ENCODE measurements at regions not wholly inside any gene's neighbourhood (a gene's known extent, or its start where the extent isn't known, plus 50 kb on each side); places are given as distances from the start of the nearest gene placed in this dataset.

DNA sequence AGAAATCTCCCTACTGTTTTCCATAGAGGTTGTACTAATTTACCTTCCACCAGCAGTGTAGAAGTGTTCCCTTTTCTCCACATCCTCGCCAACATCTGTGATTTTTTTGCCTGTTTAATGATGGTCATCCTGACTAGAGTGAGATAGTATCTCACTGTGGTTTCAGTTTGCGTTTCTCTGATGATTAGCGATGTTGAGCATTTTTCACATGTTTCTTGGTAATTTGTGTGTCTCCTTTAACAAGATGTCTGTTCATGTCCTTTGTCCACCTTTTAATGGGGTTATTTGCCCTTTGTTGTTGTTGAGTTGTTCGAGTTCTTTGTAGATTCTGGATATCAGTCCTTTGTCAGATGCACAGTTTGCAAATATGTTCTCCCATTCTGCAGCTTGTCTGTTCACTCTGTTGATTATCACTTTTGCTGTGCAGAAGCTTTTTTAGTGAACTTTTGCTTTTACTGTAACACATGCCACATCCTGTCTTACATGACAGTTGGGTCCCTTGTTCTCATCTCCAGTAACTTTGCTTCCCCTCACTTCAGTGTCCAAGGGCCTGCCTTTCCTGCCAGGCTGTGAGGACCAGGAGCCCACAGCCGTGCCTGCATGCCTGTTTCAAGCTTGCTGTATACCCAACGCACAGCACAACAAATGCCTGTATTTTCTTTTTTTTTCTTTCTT lies 64.9 kb downstream of the SPRING1 start:
- TF ChIP-seq CHD2 (IDR thresholded peaks at IDR 0.05; ENCODE audit: low read length, partially characterized antibody) (no peak), MAFK (IDR thresholded peaks at IDR 0.05; ENCODE audit: partially characterized antibody) (no peak), RAD21 (conservative IDR thresholded peaks at IDR 0.05 in 1 of 2, IDR thresholded peaks at IDR 0.05 in 1 of 2) (no peak), PHF8 (IDR thresholded peaks at IDR 0.05; ENCODE audit: borderline replicate concordance, low read depth) (no peak), ZFP36 (IDR thresholded peaks at IDR 0.05; ENCODE audit: borderline replicate concordance, partially characterized antibody) (no peak), FOSB (CRISPR knock-in tag; IDR thresholded peaks at IDR 0.05) (no peak), CBX2 (IDR thresholded peaks at IDR 0.05; ENCODE audit: borderline replicate concordance, low read depth) (no peak), TFCP2L1 (CRISPR knock-in tag; IDR thresholded peaks at IDR 0.05) (no peak), HEYL (CRISPR knock-in tag; IDR thresholded peaks at IDR 0.05) (no peak), SREBF2 (IDR thresholded peaks at IDR 0.05) (no peak), BHLHE40 (IDR thresholded peaks at IDR 0.05; ENCODE audit: low read depth, low read length) (no peak), ZSCAN20 (CRISPR knock-in tag; IDR thresholded peaks at IDR 0.05) (no peak)
- TF ChIP-seq, protein P1, sequence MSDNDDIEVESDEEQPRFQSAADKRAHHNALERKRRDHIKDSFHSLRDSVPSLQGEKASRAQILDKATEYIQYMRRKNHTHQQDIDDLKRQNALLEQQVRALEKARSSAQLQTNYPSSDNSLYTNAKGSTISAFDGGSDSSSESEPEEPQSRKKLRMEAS (IDR thresholded peaks at IDR 0.05), result no peak
- TF ChIP-seq, protein P2, sequence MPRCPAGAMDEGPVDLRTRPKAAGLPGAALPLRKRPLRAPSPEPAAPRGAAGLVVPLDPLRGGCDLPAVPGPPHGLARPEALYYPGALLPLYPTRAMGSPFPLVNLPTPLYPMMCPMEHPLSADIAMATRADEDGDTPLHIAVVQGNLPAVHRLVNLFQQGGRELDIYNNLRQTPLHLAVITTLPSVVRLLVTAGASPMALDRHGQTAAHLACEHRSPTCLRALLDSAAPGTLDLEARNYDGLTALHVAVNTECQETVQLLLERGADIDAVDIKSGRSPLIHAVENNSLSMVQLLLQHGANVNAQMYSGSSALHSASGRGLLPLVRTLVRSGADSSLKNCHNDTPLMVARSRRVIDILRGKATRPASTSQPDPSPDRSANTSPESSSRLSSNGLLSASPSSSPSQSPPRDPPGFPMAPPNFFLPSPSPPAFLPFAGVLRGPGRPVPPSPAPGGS (IDR thresholded peaks at IDR 0.05), result no peak
- WGBS (ENCODE audit: missing lambda C conversion rate), result 80% methylated on average over 6 of the region's 6 CpGs
- Histone ChIP-seq H3K4me1 (peaks cover 9% of the 10 kb centered on the region), H3K4me2 (no peak overlapping the region), H3K27ac (no peak overlapping the region), H3K4me3 (no peak overlapping the region), H3K9me3 (no peaks in the 10 kb centered on the region)
- ATAC-seq, result 0 out of 6 replicates have a peak, but pooled peaks of 1 of the 2 experiments have one; percentile 23
- CTCF ChIA-PET, result interaction anchor here (0.6 to 2.8 kb wide), 15 partner anchors 9 to 407 kb away, joined by 3 to 10 read pairs (median 3); no protein-coding TSS in a partner anchor
- POLR2A ChIA-PET, result no interaction called here
- no peak for DNase-seq (ENCODE audit: low read depth in 1 of 2, low spot score in 1 of 2)
- no peak for FAIRE-seq

DNA sequence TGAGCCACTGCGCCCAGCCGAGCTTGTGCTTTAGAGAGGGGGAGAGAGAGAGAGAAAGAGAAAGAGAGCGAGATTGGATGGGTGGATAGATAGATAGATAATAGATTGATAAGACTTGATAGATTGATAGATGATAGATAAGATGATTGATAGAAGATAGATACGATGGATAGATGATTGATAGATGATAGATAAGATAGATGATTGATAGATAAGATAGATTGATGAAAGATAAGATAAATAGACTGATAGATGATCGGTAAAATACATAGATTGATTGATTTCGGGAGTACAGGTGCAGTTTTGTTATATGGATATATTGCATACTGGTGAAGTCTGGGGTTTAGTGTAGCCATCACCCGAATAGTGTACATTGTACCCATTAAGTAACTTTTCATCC lies 65.9 kb downstream of the SPRING1 start:
- H3K9me3 ChIP-seq, result no peaks in the 10 kb centered on the region
- no peak overlapping the region for H3K4me3 ChIP-seq
- ATAC-seq (no peak), DNase-seq (ENCODE audit: low read depth in 1 of 2, low spot score in 1 of 2) (no peak), FAIRE-seq (no peak)
- 78% methylated on average over 7 of the region's 7 CpGs for WGBS (ENCODE audit: missing lambda C conversion rate)
- no peak for TF ChIP-seq POLR2AphosphoS2 (conservative IDR thresholded peaks at IDR 0.05; ENCODE audit: low read length)
- ChIA-PET POLR2A (no interaction called here), CTCF (interaction anchor here (2.8 kb wide), 1 partner anchor 37 kb away, joined by 10 read pairs; no protein-coding TSS in a partner anchor)
- H3K4me2 ChIP-seq, result no peak overlapping the region
- no peak overlapping the region for H3K27ac ChIP-seq
- peaks cover 9% of the 10 kb centered on the region for H3K4me1 ChIP-seq

DNA sequence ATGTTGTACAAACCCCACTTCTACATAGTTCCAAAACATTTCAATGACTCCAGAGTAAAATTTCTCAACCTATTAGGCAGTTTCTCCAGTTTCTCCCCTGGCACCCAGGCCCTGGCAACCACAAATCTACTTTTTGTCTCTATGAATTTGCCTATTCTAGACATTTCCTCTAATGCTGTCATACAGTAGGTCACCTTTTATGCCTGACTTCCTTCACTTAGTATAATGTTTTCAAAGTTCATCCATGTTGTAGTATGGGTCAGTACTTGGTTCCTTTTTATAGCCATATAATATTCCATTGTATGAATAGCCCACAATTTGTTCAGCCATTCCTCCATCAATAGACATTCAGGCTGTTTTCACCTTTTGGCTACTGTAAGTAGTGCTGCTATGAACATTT lies 67.0 kb downstream of the SPRING1 start:
- Histone ChIP-seq H3K4me2 (no peak overlapping the region), H3K27ac (no peak overlapping the region), H3K9me3 (no peaks in the 10 kb centered on the region), H3K4me3 (no peak overlapping the region), H3K4me1 (peaks cover 9% of the 10 kb centered on the region)
- no peak for FAIRE-seq
- TF ChIP-seq SMC3 (IDR thresholded peaks at IDR 0.05), result no peak
- no peak for TF ChIP-seq KDM1A (IDR thresholded peaks at IDR 0.05; ENCODE audit: low read depth)
- no peak for TF ChIP-seq SREBF2 (IDR thresholded peaks at IDR 0.05)
- TF ChIP-seq, protein P3, sequence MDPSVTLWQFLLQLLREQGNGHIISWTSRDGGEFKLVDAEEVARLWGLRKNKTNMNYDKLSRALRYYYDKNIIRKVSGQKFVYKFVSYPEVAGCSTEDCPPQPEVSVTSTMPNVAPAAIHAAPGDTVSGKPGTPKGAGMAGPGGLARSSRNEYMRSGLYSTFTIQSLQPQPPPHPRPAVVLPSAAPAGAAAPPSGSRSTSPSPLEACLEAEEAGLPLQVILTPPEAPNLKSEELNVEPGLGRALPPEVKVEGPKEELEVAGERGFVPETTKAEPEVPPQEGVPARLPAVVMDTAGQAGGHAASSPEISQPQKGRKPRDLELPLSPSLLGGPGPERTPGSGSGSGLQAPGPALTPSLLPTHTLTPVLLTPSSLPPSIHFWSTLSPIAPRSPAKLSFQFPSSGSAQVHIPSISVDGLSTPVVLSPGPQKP (IDR thresholded peaks at IDR 0.05; ENCODE audit: low read depth, low read length), result no peak
- no peak for TF ChIP-seq GATA3 (IDR thresholded peaks at IDR 0.05; ENCODE audit: borderline replicate concordance)
- no peak for TF ChIP-seq JUN (IDR thresholded peaks at IDR 0.05)
- TF ChIP-seq, protein P4, sequence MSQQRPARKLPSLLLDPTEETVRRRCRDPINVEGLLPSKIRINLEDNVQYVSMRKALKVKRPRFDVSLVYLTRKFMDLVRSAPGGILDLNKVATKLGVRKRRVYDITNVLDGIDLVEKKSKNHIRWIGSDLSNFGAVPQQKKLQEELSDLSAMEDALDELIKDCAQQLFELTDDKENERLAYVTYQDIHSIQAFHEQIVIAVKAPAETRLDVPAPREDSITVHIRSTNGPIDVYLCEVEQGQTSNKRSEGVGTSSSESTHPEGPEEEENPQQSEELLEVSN (IDR thresholded peaks at IDR 0.05; ENCODE audit: borderline replicate concordance, low read depth), result no peak
- no peak for TF ChIP-seq RAD21 (conservative IDR thresholded peaks at IDR 0.05 in 1 of 2, IDR thresholded peaks at IDR 0.05 in 1 of 2)
- no peak for ATAC-seq
- no peak for DNase-seq (ENCODE audit: low read depth in 1 of 2, low spot score in 1 of 2)
- ChIA-PET POLR2A (no interaction called here), CTCF (no interaction called here)
